ENCODE measurements at regions not wholly inside any gene's neighbourhood (a gene's known extent, or its start where the extent isn't known, plus 50 kb on each side); places are given as distances from the start of the nearest gene placed in this dataset.

DNA sequence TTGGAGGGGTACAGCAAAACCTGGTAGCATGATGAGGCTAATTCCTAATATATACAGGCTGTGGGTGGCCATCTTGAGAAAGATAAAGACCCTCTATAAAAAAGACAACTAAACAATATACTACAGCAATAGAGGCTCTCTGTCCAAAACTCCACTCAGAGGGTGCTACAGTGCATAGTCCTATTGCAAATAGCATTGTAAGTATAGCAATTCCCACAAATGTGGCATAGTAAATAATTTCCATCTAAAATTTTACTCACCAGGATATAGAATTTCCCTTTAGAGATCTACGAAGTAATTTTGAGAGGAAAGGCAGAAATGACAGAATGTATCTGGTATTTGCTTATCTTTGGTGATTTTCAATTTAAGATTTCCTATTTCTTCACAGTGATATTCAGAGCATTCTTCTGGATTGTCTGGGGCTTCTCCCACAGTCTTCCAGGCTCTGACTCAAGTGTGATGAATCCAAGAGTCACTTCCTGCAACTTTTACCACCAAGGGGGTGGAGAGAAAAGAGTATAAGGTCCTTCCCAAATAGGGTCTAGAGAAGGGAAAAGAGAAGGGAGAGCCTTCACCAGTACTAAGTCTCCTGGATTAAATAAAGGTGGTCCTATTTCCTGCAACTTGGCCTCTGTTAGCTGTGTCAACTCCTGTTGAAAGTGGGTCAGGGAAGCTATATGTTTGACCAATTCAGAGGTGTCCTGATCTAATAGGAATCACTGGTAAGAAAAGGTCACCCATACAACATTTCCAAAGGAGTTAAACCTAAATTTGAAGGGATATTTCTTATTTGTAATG lies 1054.7 kb upstream of the CNTN5 start:
- ChIA-PET POLR2A (no interaction called here), CTCF (no interaction called here)
- TF ChIP-seq, protein P1, sequence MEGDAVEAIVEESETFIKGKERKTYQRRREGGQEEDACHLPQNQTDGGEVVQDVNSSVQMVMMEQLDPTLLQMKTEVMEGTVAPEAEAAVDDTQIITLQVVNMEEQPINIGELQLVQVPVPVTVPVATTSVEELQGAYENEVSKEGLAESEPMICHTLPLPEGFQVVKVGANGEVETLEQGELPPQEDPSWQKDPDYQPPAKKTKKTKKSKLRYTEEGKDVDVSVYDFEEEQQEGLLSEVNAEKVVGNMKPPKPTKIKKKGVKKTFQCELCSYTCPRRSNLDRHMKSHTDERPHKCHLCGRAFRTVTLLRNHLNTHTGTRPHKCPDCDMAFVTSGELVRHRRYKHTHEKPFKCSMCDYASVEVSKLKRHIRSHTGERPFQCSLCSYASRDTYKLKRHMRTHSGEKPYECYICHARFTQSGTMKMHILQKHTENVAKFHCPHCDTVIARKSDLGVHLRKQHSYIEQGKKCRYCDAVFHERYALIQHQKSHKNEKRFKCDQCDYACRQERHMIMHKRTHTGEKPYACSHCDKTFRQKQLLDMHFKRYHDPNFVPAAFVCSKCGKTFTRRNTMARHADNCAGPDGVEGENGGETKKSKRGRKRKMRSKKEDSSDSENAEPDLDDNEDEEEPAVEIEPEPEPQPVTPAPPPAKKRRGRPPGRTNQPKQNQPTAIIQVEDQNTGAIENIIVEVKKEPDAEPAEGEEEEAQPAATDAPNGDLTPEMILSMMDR (IDR thresholded peaks at IDR 0.05; ENCODE audit: insufficient read depth, low read length, missing control alignments): no peak
- peak; percentile 90 for DNase-seq (ENCODE audit: low read depth, low spot score)
- H3K4me3 ChIP-seq (ENCODE audit: low read depth, low read length): no peak overlapping the region

GRCh38 chr11:97966901-97967300 lies 1053.8 kb upstream of the CNTN5 start:
- no peak overlapping the region for H3K4me3 ChIP-seq (ENCODE audit: low read depth, low read length)
- ChIA-PET CTCF (no interaction called here), POLR2A (no interaction called here)
- DNase-seq (ENCODE audit: low read depth, low spot score): no peak
- TF ChIP-seq, protein P1 (IDR thresholded peaks at IDR 0.05; ENCODE audit: insufficient read depth, low read length, missing control alignments): no peak

- DNase-seq (ENCODE audit: low read depth, low spot score): no peak
- CTCF ChIA-PET: no interaction called here
- POLR2A ChIA-PET: no interaction called here
- H3K4me3 ChIP-seq (ENCODE audit: low read depth, low read length): no peak overlapping the region
- TF ChIP-seq, protein P1 (IDR thresholded peaks at IDR 0.05; ENCODE audit: insufficient read depth, low read length, missing control alignments): no peak
Measured at GRCh38 chr11:97968071-97968470, 1052.7 kb upstream of the CNTN5 start.

DNA sequence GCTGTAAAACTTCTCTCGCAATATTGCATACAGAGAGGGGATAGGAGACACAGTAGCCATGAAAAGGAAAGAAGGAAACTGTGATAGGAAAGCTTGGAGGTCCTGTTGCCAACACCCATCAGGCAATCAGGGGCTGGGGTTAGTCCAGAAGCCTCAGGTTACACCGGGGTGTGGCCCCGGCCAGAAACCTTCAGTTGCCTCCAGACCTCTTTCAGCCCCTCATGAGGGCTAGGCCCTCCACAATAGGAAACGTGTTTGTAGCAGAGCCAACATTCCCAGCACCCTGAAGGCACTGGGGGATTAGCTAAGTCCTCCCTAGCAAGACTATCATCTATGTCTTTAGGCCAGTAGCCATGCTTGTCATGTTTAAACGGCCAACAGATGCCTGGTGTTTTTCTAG lies 1048.0 kb upstream of the CNTN5 start:
- H3K4me3 ChIP-seq (ENCODE audit: low read depth, low read length): no peak overlapping the region
- POLR2A ChIA-PET: no interaction called here
- DNase-seq (ENCODE audit: low read depth, low spot score): no peak
- CTCF ChIA-PET: no interaction called here
- TF ChIP-seq, protein P1 (IDR thresholded peaks at IDR 0.05; ENCODE audit: insufficient read depth, low read length, missing control alignments): no peak

DNA sequence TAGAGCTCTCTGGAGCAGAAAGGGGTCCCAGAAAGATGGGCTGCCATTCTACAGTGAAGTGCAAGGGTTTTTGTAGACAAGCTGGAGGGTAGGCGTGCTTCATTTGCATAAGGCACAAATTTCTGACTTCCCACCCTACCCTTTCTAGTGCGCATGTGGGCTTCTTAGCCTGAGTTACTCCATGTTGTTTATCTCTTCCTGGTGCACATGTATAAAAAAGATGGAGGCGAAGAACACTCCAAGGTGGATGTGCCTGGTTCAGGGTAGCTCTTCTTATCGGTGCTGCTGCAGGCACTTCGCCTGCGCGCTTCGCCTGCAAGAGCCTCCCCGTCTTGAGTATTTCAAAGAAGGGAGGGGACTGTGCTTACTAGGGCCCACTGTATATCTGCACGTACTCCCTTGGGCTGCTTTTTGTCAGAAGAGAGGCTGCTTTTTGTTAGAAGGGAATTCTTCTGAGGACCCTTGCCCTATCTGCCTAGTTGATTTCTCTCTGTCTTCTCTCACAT lies 1047.3 kb upstream of the CNTN5 start:
- CTCF ChIA-PET: no interaction called here

GRCh38 chr11:97974798-97975498 lies 1045.8 kb upstream of the CNTN5 start:
- DNase-seq (ENCODE audit: low read depth, low spot score): no peak
- POLR2A ChIA-PET: no interaction called here
- CTCF ChIA-PET: no interaction called here
- TF ChIP-seq, protein P1 (IDR thresholded peaks at IDR 0.05; ENCODE audit: insufficient read depth, low read length, missing control alignments): no peak
- no peak overlapping the region for H3K4me3 ChIP-seq (ENCODE audit: low read depth, low read length)

More for the DNA sequence above, 1047.3 kb upstream of the CNTN5 start:
- H3K4me3 ChIP-seq (ENCODE audit: low read depth, low read length): no peak overlapping the region
- POLR2A ChIA-PET: no interaction called here
- TF ChIP-seq, protein P1 (IDR thresholded peaks at IDR 0.05; ENCODE audit: insufficient read depth, low read length, missing control alignments): no peak
- DNase-seq (ENCODE audit: low read depth, low spot score): no peak
